ENCODE measurements at regions not wholly inside any gene's neighbourhood (a gene's known extent, or its start where the extent isn't known, plus 50 kb on each side); places are given as distances from the start of the nearest gene placed in this dataset.
"Not testable (repeated sequence)": the region's sequence is repeated elsewhere in the genome, so short reads cannot be mapped to it uniquely, and the experiment has no call there.

DNA sequence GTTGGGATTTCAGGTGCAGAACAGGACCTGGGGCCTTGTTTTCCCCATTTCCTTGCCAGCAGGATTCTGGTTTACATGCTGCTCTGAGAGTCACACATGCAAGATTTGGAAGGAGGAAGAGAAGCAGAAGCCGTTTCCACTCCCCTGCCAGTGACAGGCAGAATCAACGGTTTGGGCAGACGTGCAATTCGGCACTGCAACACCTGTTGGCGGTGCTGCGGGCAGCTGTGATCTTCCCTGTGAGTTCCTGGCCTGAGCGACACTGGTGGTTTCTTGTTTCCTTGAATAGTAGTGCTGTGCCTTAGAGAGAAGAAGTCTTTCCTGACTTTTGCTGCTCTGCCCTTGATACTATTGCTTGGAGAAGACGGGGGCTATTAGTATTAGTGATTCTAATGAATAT, 1126.2 kb downstream of the TYW1 start:
- DNase-seq: no peak
- intact Hi-C loops (cut with DNase I): no loop called here

DNA sequence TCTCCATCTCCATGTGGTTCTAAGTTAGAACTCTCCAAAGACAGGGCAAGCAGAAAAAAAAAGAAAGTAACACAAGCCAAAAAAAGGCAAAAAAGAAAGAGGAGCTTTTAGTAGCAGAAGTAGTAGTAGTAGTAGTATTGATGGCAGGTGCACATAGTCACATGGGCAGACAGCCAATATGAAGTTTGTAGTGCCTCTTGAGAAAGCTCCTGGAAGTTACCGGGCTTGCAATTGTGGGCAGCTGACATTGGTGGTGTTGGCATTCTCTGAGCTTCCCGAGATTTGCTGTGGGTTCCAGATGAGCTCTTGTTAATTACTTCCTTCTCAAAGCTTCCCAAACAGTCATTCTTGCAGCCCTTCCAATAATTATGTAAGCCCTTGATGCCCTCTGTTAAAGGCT, 1128.5 kb downstream of the TYW1 start:
- no peak for DNase-seq
- intact Hi-C loops (cut with DNase I): no loop called here

DNA sequence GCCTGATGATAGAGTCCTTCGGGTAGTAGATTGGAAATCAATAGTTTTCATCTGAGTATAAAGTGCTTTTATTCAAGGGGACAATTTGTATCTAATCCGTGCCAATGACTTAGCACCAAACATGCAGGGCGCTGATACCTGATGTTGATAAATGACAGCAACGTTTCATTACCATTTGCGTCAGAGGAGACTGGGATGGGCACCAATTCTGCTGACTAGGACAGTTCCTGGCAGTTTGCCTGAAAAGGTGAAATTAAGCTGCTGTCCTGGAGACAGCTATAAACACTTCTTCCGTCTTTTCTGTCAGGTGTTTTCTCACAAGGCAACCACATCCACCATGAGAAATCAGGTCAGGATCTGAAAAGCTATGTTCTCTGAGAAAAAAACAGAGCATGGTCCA, 1136.4 kb downstream of the TYW1 start:
- intact Hi-C loops (cut with DNase I): no loop called here
- no peak for DNase-seq

- intact Hi-C loops (cut with DNase I): no loop called here
- DNase-seq: no peak
These were observed 1146.7 kb downstream of the TYW1 start for GRCh38 chr7:68143345-68143744.

DNA sequence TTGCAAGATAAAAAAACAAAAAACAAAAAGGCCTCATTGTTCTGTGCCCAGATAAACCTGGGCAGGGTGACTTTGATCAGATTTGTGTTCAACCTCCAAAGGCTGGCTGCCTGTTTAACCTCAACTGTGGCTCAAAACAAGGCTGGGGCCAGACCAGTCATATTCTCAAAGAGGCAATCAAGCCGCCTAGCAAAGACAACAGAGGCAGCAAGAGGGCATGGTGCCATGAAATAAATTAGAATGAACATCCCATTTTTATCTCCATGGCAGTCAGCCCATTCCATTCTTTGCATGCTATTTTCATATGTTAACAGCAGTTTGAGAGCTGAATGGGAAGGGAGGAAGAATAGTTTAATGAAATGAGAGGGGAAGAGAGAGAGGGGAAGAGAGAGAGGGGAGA, 1150.3 kb downstream of the TYW1 start:
- no peak for DNase-seq
- intact Hi-C loops (cut with DNase I): no loop called here

DNA sequence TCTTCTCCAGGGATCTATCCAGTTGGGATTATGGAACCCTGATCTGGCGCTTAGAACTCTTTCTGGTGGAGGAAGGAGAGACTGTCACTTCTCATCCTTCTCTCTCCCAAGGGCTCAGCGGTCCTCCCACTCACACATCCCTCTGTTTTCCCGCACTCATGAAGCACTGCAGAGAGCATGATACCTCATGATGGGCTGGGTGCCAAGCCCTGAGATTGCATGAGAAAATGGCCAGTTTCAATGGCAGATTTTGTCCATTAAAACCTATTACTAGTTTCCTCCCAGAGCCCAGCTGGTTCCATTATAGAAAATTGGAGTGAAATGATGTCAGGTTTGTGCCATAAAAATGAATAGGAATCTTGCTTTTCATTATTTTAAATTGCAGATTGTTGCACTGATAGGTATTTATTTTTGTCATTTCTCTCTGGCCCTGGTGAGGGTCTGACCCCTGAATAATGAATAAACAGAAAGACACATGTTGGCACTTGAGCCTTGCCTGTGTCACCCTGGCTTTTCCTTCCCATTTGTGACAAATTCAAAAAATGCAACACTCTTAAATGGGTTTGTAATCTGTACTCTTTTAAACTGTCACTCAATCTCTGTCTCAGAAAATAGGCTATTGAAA, 1151.1 kb downstream of the TYW1 start:
- no peak for DNase-seq
- intact Hi-C loops (cut with DNase I): no loop called here

DNA sequence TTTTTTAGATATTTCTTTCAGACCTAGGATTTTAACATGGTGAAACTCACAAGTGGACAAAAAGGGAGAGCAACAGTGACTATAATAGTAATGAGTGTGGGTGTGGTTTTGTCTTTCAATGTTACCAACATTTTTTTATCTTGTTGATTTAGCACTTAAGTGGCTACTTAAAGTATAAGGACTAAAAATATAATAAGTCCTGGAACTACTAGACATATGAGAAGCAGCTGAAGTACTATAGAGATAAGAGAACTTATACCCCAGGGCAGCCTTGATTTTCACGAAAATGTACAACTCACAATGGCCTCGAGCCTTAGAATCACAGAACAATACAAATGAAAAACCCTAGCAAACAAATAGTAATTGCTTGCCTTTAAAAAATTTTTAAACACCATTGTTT, 1151.8 kb downstream of the TYW1 start:
- DNase-seq: no peak
- intact Hi-C loops (cut with DNase I): no loop called here

DNA sequence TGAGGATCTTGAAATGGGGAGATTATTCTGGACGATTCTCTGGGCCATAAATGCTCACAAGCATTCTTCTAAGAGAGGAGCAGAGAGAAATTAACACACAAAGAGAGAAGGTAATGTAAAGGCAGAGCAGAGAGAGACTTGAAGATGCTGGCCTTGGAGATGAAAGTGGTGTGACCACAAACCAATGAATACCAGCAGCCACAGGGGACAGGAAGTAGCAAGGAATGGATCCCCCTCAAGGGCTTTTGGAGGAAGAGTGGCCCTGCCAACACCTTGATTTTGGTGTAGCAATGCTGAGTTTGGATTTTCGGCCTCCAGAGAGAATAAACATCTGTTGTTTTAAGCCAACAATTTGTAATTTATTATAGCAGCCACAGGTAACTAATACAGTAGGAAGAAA, 1155.6 kb downstream of the TYW1 start:
- no peak for DNase-seq
- intact Hi-C loops (cut with DNase I): no loop called here

DNA sequence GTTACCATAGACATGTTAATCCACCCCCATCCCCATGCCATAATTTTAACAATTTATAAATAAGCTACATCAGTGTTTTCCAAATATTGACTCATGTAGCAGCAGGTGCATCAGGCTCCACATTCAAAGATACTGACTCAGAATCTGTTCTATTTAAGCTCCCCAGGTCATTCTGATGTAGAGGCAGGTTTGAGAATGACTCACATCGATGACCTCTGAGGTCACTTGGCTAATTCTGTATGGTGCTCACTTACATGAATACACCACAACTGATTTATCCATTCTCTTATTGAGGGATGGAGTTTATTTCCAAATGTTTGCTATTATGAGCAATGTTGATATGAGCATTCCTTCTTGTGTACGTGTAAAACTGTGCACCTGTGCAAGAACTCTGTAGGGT, 1159.0 kb downstream of the TYW1 start:
- intact Hi-C loops (cut with DNase I): no loop called here
- DNase-seq: no peak

DNA sequence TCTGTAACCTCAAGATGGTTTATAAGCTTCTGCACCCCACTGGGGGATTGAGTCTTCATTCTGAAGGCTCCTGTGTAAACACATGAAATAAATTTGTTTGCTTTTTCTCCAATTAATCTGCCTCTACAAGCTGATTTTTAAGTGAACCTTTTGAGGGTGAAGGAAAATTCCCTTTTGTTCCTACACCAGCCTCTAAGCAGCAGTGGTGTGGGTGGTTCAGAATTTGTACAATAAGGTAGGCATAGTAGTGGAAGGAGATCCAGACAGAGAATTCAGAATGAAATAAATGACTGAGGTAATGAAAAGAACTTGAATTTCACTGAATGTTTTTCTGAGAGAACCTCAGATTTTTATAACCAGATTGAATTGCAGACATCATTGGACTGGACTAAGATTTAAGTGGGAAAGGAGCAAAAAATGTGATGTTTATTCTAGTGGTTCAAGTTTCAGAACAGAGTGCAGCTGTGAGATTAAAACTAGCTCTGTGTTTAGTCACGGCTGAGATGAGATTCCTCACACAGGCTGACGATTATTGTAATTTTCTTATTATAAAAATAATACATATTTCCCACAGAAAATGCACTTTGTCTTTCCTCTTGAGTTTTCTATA, 1162.2 kb downstream of the TYW1 start:
- peak in 9 of 42 donors; percentile 12 to 58 (median 22) for DNase-seq
- intact Hi-C loops (cut with DNase I): no loop called here

- DNase-seq: no peak
- intact Hi-C loops (cut with DNase I): no loop called here
These were observed 1166.1 kb downstream of the TYW1 start for GRCh38 chr7:68162712-68163111.

DNA sequence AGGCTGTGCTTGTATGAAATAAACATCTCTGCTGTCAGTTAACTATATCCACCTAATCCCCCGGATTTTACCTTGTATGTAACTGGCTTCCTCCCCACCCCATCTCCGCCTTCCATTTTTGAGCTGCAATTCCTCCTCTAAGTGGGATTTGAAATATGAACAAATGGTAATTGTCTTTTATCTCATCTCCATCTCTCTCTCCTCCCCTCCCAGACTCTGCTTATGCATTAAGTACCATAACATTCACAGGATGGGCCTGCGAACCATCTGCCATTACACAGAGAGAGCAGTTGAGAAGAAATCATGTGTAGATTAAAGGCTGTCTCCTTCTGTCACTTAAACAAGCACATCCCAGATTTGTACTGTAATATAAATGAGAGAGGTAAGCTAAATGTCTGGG, 1169.9 kb downstream of the TYW1 start:
- no peak for DNase-seq
- intact Hi-C loops (cut with DNase I): no loop called here

GRCh38 chr7:68173513-68173912, 1176.9 kb downstream of the TYW1 start:
- intact Hi-C loops (cut with DNase I): no loop called here

GRCh38 chr7:68176974-68177373, 1180.3 kb downstream of the TYW1 start:
- DNase-seq: peak in 39 of 42 donors; percentile 13 to 82 (median 51)
- intact Hi-C loops (cut with DNase I): no loop called here

More at GRCh38 chr7:68173513-68173912, 1176.9 kb downstream of the TYW1 start:
- DNase-seq: no peak

DNA sequence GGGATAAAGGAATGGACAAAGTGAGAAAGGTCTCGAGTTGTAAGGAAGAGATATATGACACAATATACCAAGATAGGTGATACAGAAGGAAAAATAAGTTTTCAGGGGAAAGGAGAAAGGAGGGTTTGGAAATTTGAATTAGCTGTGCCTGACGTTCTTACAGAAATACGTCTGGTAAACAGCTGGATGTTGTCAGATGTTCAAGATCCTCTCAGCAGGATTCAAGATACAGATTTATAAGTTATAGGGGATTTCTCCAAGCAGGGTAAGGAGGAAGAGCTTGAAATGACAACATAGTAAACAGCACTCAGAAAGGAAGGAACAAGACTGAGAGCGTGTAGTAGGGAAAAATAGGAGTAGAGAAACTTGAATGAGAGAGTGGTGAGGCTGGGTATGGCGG, 1184.1 kb downstream of the TYW1 start:
- intact Hi-C loops (cut with DNase I): no loop called here
- DNase-seq: no peak

DNA sequence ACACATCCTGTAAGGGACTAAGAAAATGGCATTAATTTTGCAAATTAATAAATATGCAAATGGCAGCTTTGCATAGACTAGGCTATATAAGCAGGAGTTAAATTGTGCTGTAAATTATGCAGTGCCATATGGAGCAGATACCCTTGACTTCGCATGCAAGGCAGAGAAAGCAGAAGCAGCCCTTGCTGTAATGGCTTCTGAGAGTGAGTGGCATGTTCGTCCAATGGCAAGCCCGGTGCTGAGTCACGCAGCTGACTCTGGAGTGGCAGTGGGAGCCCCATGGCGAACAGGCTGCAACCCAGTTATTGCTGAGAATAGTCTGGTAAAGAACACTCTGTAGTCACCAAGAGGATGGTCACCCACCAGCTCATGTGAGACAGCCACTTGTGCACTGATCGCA, 1186.5 kb downstream of the TYW1 start:
- intact Hi-C loops (cut with DNase I): no loop called here
- DNase-seq: no peak

- peak in 4 of 42 donors; percentile 2 to 14 (median 9) for DNase-seq
- intact Hi-C loops (cut with DNase I): no loop called here
These were observed 1189.2 kb downstream of the TYW1 start for GRCh38 chr7:68185631-68186456.

GRCh38 chr7:68187532-68187931, 1190.9 kb downstream of the TYW1 start:
- intact Hi-C loops (cut with DNase I): no loop called here
- DNase-seq: no peak

GRCh38 chr7:68192941-68193340, 1196.3 kb downstream of the TYW1 start:
- DNase-seq: no peak
- intact Hi-C loops (cut with DNase I): no loop called here

- intact Hi-C loops (cut with DNase I); DNase-seq: not testable (repeated sequence)
These were observed 1199.0 kb downstream of the TYW1 start for GRCh38 chr7:68195642-68196041.

Measured in head of caudate nucleus (tissue), 42 donors.